GM12875 (cell line): ENCODE measurements at regions not wholly inside any gene's neighbourhood (a gene's known extent, or its start where the extent isn't known, plus 50 kb on each side); places are given as distances from the start of the nearest gene placed in this dataset.

Experiments
- H3K4me3 ChIP-seq: one replicate; pipeline ENCODE4 v1.5.1; 2011; ENCODE audit warnings: low read depth, low read length, control low read depth
- CTCF ChIP-seq: IDR thresholded peaks from 2 replicates; pipeline ENCODE4 v1.5.1; 2011; ENCODE audit warnings: low read depth, mild to moderate bottlenecking, control low read depth, inconsistent platforms, low read length, moderate library complexity, borderline replicate concordance; ENCODE audit not compliant: insufficient read depth

GRCh38 chr2:58612973-58613372 lies 371.8 kb upstream of the FANCL start:
- H3K4me3 ChIP-seq, result no peak overlapping the region
- TF ChIP-seq CTCF, result no peak

- TF ChIP-seq CTCF, result no peak
- no peak overlapping the region for H3K4me3 ChIP-seq
These were observed 368.2 kb upstream of the FANCL start for GRCh38 chr2:58609326-58609725.

GRCh38 chr2:58608146-58608545 lies 367.0 kb upstream of the FANCL start:
- H3K4me3 ChIP-seq, result no peak overlapping the region
- TF ChIP-seq CTCF, result no peak

GRCh38 chr2:58607448-58607847 lies 366.3 kb upstream of the FANCL start:
- H3K4me3 ChIP-seq, result no peak overlapping the region
- TF ChIP-seq CTCF, result no peak

GRCh38 chr2:58606799-58607198 lies 365.7 kb upstream of the FANCL start:
- H3K4me3 ChIP-seq, result no peak overlapping the region

GRCh38 chr2:58604096-58604495 lies 363.0 kb upstream of the FANCL start:
- no peak for TF ChIP-seq CTCF
- H3K4me3 ChIP-seq, result no peak overlapping the region

More at GRCh38 chr2:58606799-58607198, 365.7 kb upstream of the FANCL start:
- TF ChIP-seq CTCF, result no peak

GRCh38 chr2:58601017-58601416 lies 359.9 kb upstream of the FANCL start:
- no peak for TF ChIP-seq CTCF
- H3K4me3 ChIP-seq, result no peak overlapping the region
